ENCODE measurements at regions not wholly inside any gene's neighbourhood (a gene's known extent, or its start where the extent isn't known, plus 50 kb on each side); places are given as distances from the start of the nearest gene placed in this dataset.

DNA sequence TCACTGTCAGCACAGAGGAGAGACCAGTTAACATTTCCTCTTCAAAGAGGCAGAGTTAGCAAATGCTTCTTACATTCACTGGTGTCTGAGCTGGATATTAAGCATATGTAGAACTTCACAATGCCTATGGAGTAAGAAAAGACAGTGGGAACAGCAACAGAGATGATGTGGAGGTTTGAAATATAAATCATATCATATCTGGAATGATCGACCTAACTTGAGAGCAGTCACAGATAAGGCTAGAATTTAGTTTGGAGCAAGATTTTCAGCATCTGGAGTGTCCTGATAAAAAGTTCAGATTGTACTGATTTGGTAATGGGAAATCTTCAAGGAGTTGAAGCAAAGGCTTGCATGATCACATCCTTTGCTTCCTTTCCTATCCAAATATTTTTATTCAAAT lies 90.5 kb upstream of the ANKRD50 start:
- TF ChIP-seq, protein P1, sequence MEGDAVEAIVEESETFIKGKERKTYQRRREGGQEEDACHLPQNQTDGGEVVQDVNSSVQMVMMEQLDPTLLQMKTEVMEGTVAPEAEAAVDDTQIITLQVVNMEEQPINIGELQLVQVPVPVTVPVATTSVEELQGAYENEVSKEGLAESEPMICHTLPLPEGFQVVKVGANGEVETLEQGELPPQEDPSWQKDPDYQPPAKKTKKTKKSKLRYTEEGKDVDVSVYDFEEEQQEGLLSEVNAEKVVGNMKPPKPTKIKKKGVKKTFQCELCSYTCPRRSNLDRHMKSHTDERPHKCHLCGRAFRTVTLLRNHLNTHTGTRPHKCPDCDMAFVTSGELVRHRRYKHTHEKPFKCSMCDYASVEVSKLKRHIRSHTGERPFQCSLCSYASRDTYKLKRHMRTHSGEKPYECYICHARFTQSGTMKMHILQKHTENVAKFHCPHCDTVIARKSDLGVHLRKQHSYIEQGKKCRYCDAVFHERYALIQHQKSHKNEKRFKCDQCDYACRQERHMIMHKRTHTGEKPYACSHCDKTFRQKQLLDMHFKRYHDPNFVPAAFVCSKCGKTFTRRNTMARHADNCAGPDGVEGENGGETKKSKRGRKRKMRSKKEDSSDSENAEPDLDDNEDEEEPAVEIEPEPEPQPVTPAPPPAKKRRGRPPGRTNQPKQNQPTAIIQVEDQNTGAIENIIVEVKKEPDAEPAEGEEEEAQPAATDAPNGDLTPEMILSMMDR (IDR thresholded peaks at IDR 0.05; ENCODE audit: low read depth, low read length, poor library complexity, severe bottlenecking) = no peak
- TF ChIP-seq EZH2phosphoT487 (IDR thresholded peaks at IDR 0.05; ENCODE audit: borderline replicate concordance, low read length) = no peak

Measured in DOHH2 (cell line).